IPS DF 6.9 (cell line): ENCODE measurements at regions not wholly inside any gene's neighbourhood (a gene's known extent, or its start where the extent isn't known, plus 50 kb on each side); places are given as distances from the start of the nearest gene placed in this dataset.

Experiments
- DNase-seq: peaks from one replicate; pipeline ENCODE4 v3.0.0-alpha.2; 2013; ENCODE audit warnings: low read depth, low spot score
- H3K27ac ChIP-seq: one replicate; pipeline ENCODE4 v1.5.1; 2013; ENCODE audit warnings: low read length, control low read depth
- H3K27me3 ChIP-seq: 2 replicates; pipeline ENCODE4 v1.6.1; 2013; ENCODE audit warnings: mild to moderate bottlenecking, low read length; ENCODE audit not compliant: control insufficient read depth, insufficient read depth
- H3K36me3 ChIP-seq: 2 replicates; pipeline ENCODE4 v1.6.1; 2013; ENCODE audit warnings: low read length; ENCODE audit not compliant: control insufficient read depth, insufficient read depth
- H3K4me1 ChIP-seq: 2 replicates; pipeline ENCODE4 v1.6.1; 2013; ENCODE audit warnings: low read length; ENCODE audit not compliant: control insufficient read depth, insufficient read depth
- H3K4me3 ChIP-seq: 2 replicates; pipeline ENCODE4 v1.5.1; 2013; ENCODE audit warnings: mild to moderate bottlenecking, low read length
- H3K9me3 ChIP-seq: 2 replicates; pipeline ENCODE4 v1.6.1; 2013; ENCODE audit warnings: low read length, inconsistent platforms; ENCODE audit not compliant: control insufficient read depth, insufficient read depth
- WGBS: extraction: QIAGEN DNeasy Blood & Tissue Kit; methylation state at CpG from one replicate; pipeline ENCODE4 v1.1.7; 2013; ENCODE audit warnings: mixed read lengths, missing lambda C conversion rate; ENCODE audit not compliant: insufficient read length, insufficient coverage; 5-methylcytosine and 5-hydroxymethylcytosine counted together

DNA sequence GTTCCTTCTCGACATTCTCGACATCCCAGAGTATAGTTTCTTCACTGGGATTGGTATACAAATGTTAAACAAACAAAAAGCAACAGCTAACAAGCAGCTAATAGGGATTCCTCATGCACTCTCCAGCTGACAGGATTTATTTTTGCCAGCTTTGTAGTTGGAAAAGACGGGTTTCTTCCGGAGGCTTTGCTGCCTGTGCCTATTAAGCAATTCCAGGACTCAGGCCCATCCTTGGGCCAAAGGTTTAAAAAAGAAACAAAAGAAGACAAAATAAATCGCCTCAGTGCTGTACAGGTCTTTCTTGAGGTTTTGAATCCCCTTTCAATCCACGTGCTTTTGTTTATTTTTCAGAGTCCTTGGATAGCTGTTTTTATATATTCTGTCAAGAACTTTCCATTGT, 1414.5 kb upstream of the PCDH9 start:
- Histone ChIP-seq H3K4me1 (no peaks in the 10 kb centered on the region), H3K27ac (no peak overlapping the region)
- no CpG with 5 or more reads among the region's 6 CpGs for WGBS

DNA sequence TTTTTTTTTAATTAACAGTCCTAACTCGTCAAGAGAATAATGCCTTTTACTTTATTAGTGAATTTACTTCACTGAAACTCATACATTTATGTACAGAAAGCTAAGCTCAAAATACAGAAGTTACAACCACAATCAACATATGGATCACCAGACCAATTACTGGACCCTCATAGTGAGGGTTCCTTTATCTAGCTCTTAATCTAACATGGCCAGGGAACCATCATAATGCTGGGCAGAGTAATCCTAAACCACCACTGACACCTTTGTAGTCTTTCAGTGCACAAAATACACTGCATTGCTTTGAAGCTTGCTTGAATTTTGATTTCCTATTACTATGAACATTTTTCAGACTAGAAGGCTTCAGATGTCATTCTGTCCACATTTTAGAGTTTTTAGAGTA, 1406.6 kb upstream of the PCDH9 start:
- DNase-seq = no peak
- no peak overlapping the region for H3K27ac ChIP-seq
- no peaks in the 10 kb centered on the region for H3K4me1 ChIP-seq
- H3K27me3 ChIP-seq = no peaks in the 10 kb centered on the region
- no peaks in the 10 kb centered on the region for H3K36me3 ChIP-seq
- H3K4me3 ChIP-seq = no peak overlapping the region
- no peaks in the 10 kb centered on the region for H3K9me3 ChIP-seq
- no CpG with 5 or more reads among the region's 1 CpG for WGBS

More for the DNA sequence above, 1414.5 kb upstream of the PCDH9 start:
- DNase-seq = no peak
- Histone ChIP-seq H3K9me3 (no peaks in the 10 kb centered on the region), H3K27me3 (no peaks in the 10 kb centered on the region), H3K36me3 (no peaks in the 10 kb centered on the region), H3K4me3 (no peak overlapping the region)

DNA sequence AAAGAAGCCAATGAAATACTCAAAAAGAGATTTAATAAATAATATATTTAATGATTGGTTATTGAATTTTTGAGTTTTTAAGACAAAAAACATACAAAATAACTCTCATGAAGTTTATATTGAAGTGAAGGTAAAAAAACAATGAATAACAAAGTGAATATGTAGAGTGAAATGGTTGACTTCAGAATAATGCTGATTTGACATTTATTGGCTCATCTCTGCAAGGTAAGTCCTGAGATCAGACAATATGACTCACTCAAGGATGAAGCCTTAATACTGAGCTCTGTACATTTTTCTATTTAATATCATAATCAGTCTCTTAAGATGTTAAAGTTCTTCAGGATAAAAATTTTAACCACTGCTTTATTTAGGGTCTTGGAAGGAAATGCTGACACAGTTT, 1398.9 kb upstream of the PCDH9 start:
- Histone ChIP-seq H3K4me1 (no peaks in the 10 kb centered on the region), H3K27me3 (no peaks in the 10 kb centered on the region), H3K27ac (no peak overlapping the region), H3K36me3 (no peaks in the 10 kb centered on the region), H3K9me3 (no peaks in the 10 kb centered on the region), H3K4me3 (no peak overlapping the region)
- no peak for DNase-seq

DNA sequence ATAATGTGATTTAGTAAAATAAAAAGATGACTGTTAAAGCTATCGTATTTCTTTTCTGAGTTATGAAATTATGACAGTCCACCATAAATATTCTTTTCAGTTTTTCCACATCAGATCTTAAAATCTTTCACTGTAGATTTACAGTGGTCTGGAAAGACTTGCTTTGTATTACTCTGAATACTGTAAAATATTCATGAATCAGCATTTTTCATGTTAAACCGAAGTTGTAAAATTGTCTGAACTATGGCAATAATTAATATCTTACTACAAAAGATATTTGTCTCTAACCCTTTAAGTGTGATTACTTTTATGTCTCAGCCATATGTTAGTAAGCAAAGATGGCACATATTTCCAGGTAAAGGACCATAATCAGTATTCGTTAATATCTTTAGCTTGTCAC, 1397.2 kb upstream of the PCDH9 start:
- Histone ChIP-seq H3K27ac (no peak overlapping the region), H3K9me3 (no peaks in the 10 kb centered on the region), H3K27me3 (no peaks in the 10 kb centered on the region), H3K4me1 (no peaks in the 10 kb centered on the region), H3K36me3 (no peaks in the 10 kb centered on the region), H3K4me3 (no peak overlapping the region)
- WGBS = no CpG with 5 or more reads among the region's 3 CpGs
- DNase-seq = no peak

DNA sequence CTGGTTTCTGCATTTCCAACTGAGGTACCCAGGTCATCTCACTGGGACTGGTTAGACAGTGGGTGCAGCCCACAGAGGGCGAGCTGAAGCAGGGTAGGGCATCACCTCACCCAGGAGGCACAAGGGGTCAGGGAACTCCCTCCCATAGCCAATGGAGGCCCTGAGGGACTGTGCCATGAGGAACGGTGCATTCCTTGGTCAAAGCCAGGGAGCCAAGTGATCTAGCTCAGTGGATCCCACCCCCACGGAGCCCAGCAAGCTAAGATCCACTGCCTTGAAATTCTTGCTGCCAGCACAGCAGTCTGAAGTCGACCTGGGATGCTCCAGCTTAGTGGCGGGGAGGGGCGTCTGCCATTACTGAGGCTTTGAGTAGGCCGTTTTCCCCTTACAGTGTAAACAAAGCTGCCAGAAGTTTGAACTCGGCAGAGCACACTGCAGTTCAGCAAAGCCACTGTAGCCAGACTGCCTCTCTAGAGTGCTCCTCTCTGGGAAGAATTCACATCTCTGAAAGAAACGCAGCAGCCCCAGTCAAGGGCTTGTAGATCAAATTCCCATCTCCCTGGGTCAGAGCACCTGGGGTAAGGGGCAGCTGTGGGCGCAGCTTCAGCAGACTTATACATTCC, 1386.6 kb upstream of the PCDH9 start:
- WGBS = no CpG with 5 or more reads among the region's 10 CpGs
- Histone ChIP-seq H3K4me1 (no peaks in the 10 kb centered on the region), H3K27me3 (no peaks in the 10 kb centered on the region), H3K4me3 (no peak overlapping the region), H3K36me3 (no peaks in the 10 kb centered on the region), H3K9me3 (no peaks in the 10 kb centered on the region), H3K27ac (no peak overlapping the region)
- no peak for DNase-seq

DNA sequence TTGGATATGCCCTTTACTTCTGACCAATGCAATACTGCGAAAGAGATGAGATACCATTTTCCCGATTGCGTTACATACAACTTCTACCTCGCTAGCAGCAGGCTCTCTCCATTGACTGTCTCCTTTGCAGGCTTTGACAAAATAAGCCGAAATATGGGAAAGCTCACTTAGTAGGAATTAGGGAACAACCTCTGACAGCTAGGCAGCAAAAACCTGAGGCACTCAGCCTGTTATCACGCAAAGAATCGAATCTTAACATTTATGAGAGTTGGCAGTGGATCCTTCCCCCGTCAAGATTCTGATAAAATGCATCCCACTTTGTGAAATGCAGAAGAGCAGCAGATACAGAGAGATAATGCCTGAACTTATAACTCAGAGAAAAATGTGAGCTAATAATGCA, 1379.5 kb upstream of the PCDH9 start:
- no peak for DNase-seq
- no CpG with 5 or more reads among the region's 8 CpGs for WGBS
- Histone ChIP-seq H3K36me3 (no peaks in the 10 kb centered on the region), H3K9me3 (no peaks in the 10 kb centered on the region), H3K4me1 (no peaks in the 10 kb centered on the region), H3K27me3 (no peaks in the 10 kb centered on the region), H3K27ac (no peak overlapping the region), H3K4me3 (no peak overlapping the region)

DNA sequence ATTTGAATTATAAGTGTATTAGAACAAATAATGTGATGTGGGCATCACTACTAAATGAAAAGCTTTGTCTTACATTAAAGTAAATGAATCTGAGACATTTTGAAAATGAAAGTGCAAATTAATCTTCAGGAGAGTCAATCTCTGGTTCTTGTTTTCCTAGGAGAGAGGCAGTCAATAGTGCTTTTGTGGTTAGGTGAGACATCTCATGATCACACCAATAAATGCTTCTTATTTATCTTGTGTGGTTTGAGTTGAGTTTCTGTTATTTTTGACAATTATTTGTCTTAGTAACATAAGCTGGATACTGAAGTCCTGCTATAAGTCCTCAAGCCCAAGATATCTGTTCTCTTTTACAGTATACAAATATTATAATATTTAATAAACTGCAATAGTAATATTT, 1378.0 kb upstream of the PCDH9 start:
- DNase-seq = no peak
- Histone ChIP-seq H3K4me3 (no peak overlapping the region), H3K27me3 (no peaks in the 10 kb centered on the region), H3K9me3 (no peaks in the 10 kb centered on the region), H3K36me3 (no peaks in the 10 kb centered on the region), H3K4me1 (no peaks in the 10 kb centered on the region), H3K27ac (no peak overlapping the region)

DNA sequence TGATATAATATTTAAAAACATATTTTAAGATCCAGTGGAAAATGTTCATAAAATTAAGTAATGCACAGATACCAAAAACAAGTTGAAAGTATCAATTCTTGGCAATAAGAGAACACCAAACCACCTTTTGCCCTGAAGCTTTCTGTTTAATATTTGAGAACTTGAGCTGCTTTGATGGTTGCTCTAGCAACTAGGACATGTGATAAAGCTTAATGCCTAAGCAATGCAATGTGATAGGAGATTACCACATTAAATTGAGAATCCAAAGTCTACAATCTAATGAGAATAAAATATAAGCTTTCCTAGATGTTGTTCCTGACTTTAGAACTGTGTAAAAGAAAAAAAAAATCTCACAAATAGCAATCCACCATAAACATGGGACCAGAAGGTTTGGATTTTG, 1367.5 kb upstream of the PCDH9 start:
- Histone ChIP-seq H3K27me3 (no peaks in the 10 kb centered on the region), H3K4me3 (no peak overlapping the region), H3K27ac (no peak overlapping the region), H3K9me3 (no peaks in the 10 kb centered on the region), H3K36me3 (no peaks in the 10 kb centered on the region), H3K4me1 (no peaks in the 10 kb centered on the region)
- DNase-seq = no peak

DNA sequence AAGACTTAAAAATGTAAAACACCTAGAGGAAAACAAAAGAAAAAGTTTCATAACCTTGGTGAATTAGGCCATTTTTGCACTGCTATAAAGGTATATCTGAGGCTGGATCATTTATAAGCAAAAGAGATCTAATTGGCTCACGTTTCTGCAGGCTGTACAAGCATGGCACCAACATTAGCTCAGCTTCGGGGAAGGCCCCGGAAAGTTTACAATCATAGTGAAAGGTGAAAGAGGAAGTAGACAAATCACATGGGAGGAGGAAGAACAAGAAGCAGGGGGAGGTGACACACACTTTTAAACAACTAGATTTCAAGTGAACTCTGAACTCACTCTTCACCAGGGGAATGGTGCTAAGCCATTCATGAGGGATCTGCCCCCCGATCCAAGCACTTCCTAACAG, 1358.5 kb upstream of the PCDH9 start:
- DNase-seq = no peak
- H3K4me1 ChIP-seq = no peaks in the 10 kb centered on the region
- no CpG with 5 or more reads among the region's 4 CpGs for WGBS
- no peaks in the 10 kb centered on the region for H3K36me3 ChIP-seq
- H3K4me3 ChIP-seq = no peak overlapping the region
- no peaks in the 10 kb centered on the region for H3K27me3 ChIP-seq
- H3K27ac ChIP-seq = no peak overlapping the region
- H3K9me3 ChIP-seq = no peaks in the 10 kb centered on the region

DNA sequence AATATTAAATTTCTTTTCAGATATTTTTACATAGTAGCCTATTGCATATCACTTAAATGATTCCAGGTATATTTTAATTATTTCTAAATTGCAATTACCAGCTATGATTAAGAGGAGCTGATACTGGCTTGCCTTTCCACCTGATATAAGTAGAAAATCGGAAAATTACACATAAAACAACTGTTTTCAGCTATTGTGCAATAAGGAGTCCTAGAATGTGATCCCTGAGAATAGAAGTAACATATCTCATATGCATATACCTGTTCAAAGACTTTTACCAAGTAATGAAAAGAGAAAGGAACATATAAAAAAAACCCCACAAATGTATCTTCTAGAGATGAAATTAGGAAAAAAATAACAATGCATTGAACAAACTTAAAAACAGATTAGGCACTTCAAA, 1354.6 kb upstream of the PCDH9 start:
- whole genome bisulfite sequencing = no CpG with 5 or more reads among the region's 1 CpG
- no peaks in the 10 kb centered on the region for H3K9me3 ChIP-seq
- no peaks in the 10 kb centered on the region for H3K36me3 ChIP-seq
- H3K27ac ChIP-seq = no peak overlapping the region
- H3K4me3 ChIP-seq = no peak overlapping the region
- DNase-seq = no peak
- no peaks in the 10 kb centered on the region for H3K4me1 ChIP-seq
- no peaks in the 10 kb centered on the region for H3K27me3 ChIP-seq

DNA sequence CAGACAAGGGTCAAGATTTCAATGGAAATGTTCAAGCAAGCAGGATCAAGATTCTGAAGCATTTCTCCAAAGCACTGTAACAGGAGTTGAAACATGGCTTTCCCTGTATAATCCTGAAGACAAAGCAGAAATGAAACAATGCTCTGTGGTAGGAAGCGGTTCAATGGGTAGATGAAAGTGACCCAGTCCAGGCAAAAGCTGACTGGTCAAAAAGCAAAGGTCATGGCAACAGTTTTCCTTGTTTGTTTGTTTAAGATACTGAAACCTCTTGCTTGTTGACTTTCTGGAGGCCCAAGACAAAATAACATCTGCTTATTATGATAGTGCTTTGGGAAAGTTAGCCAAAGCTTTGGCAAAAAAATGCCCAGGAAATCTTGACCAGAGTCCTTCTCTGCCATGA, 1343.9 kb upstream of the PCDH9 start:
- DNase-seq = no peak
- H3K4me3 ChIP-seq = no peak overlapping the region
- no peaks in the 10 kb centered on the region for H3K4me1 ChIP-seq
- no peaks in the 10 kb centered on the region for H3K9me3 ChIP-seq
- WGBS = no CpG with 5 or more reads among the region's 1 CpG
- no peaks in the 10 kb centered on the region for H3K27me3 ChIP-seq
- no peak overlapping the region for H3K27ac ChIP-seq
- no peaks in the 10 kb centered on the region for H3K36me3 ChIP-seq
